ENCODE measurements at regions not wholly inside any gene's neighbourhood (a gene's known extent, or its start where the extent isn't known, plus 50 kb on each side); places are given as distances from the start of the nearest gene placed in this dataset.
A peak's percentile ranks its signal among the peaks of the same experiment; 100 is the strongest.

DNA sequence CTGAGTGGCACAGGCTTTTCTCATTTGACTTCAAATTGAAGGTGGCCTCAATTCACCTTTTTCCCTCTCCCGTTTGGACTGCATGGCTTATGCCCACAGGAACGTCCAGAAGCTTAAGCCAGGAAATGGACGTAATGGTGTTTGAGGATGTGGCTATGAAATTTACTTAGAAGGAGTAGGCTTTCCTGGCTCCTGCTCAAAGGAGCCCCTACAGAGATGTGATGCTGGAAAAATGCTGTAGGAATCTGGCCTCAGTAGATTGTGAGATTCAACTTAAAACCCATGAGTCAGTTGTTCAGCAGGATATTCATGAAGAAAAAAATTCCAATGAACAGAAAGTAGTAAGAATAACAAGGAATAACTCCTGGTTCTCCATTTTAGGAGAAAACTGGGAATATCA lies 129.0 kb downstream of the ICOS start:
- Histone ChIP-seq H3K4me1 (ENCODE audit: insufficient read depth, low read length) (no peaks in the 10 kb centered on the region), H3K9ac (ENCODE audit: low read length) (no peak overlapping the region), H3K36me3 (ENCODE audit: insufficient read depth, low read length) (no peaks in the 10 kb centered on the region), H3K79me2 (ENCODE audit: insufficient read depth, low read length) (no peaks in the 10 kb centered on the region), H3K27ac (ENCODE audit: low read depth, low read length) (no peak overlapping the region), H3K4me3 (ENCODE audit: insufficient read depth, low read depth, low read length) (no peak overlapping the region), H2AFZ (ENCODE audit: low read depth, low read length) (no peak overlapping the region), H4K20me1 (ENCODE audit: insufficient read depth, low read length) (no peaks in the 10 kb centered on the region), H3K9me3 (ENCODE audit: insufficient read depth, low read depth, low read length) (no peaks in the 10 kb centered on the region), H3K27me3 (ENCODE audit: insufficient read depth, low read length) (peaks cover 4% of the 10 kb centered on the region), H3K4me2 (ENCODE audit: low read length) (no peak overlapping the region)
- Mint-ChIP-seq H3K9me3 (ENCODE audit: unreplicated experiment) (peaks cover 2% of the 10 kb centered on the region), H3K36me3 (ENCODE audit: low read depth, unreplicated experiment) (no peaks in the 10 kb centered on the region), H3K4me3 (ENCODE audit: unreplicated experiment) (no peak overlapping the region), H3K4me1 (ENCODE audit: low read depth, unreplicated experiment) (peaks cover 4% of the 10 kb centered on the region), H3K27ac (ENCODE audit: unreplicated experiment) (no peak overlapping the region), H3K27me3 (ENCODE audit: low read depth, unreplicated experiment) (peaks cover 3% of the 10 kb centered on the region)
- DNase-seq (ENCODE audit: low read depth): peak; percentile 90
- FAIRE-seq: no peak
- TF ChIP-seq EZH2 (IDR thresholded peaks at IDR 0.05; ENCODE audit: insufficient read depth, low read length): no peak
- TF ChIP-seq CTCF (IDR thresholded peaks at IDR 0.05; ENCODE audit: insufficient read depth, low read depth, low read length): no peak

DNA sequence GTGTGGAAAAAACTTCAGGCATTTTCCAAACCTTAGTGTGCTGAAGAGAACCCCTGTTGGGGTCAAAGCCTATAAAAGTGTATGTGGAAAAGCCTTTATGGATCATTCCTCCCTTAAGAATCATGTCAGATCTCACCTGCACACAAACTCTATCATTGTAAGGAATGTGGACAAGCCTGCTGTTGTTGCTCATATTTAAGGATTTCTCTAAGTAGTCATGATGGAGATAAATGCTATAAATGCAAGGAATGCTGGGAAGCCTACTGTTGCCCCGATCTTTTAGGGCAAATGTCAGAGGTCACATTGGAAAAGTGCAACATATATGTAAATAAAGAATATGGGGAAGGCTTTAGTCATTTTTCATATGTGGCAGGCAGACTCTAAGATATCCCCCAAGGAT lies 129.5 kb downstream of the ICOS start:
- H3K4me3 ChIP-seq (ENCODE audit: insufficient read depth, low read depth, low read length): no peak overlapping the region
- H3K79me2 ChIP-seq (ENCODE audit: insufficient read depth, low read length): no peaks in the 10 kb centered on the region
- DNase-seq (ENCODE audit: low read depth) (no peak), FAIRE-seq (no peak)
- H2AFZ ChIP-seq (ENCODE audit: low read depth, low read length): no peak overlapping the region
- Mint-ChIP-seq H3K9me3 (ENCODE audit: unreplicated experiment) (peaks cover 2% of the 10 kb centered on the region), H3K4me1 (ENCODE audit: low read depth, unreplicated experiment) (peaks cover 4% of the 10 kb centered on the region), H3K27me3 (ENCODE audit: low read depth, unreplicated experiment) (peaks cover 3% of the 10 kb centered on the region), H3K4me3 (ENCODE audit: unreplicated experiment) (no peak overlapping the region), H3K27ac (ENCODE audit: unreplicated experiment) (no peak overlapping the region), H3K36me3 (ENCODE audit: low read depth, unreplicated experiment) (no peaks in the 10 kb centered on the region)
- H3K4me2 ChIP-seq (ENCODE audit: low read length): no peak overlapping the region
- TF ChIP-seq EZH2 (IDR thresholded peaks at IDR 0.05; ENCODE audit: insufficient read depth, low read length) (no peak), CTCF (IDR thresholded peaks at IDR 0.05; ENCODE audit: insufficient read depth, low read depth, low read length) (no peak)
- H3K36me3 ChIP-seq (ENCODE audit: insufficient read depth, low read length): no peaks in the 10 kb centered on the region
- no peak overlapping the region for H3K27ac ChIP-seq (ENCODE audit: low read depth, low read length)
- no peaks in the 10 kb centered on the region for H4K20me1 ChIP-seq (ENCODE audit: insufficient read depth, low read length)
- no peak overlapping the region for H3K9ac ChIP-seq (ENCODE audit: low read length)
- H3K27me3 ChIP-seq (ENCODE audit: insufficient read depth, low read length): peaks cover 2% of the 10 kb centered on the region
- no peaks in the 10 kb centered on the region for H3K4me1 ChIP-seq (ENCODE audit: insufficient read depth, low read length)
- no peaks in the 10 kb centered on the region for H3K9me3 ChIP-seq (ENCODE audit: insufficient read depth, low read depth, low read length)

GRCh38 chr2:204069804-204070203 lies 133.2 kb downstream of the ICOS start:
- Histone ChIP-seq H4K20me1 (ENCODE audit: insufficient read depth, low read length) (no peaks in the 10 kb centered on the region), H3K27me3 (ENCODE audit: insufficient read depth, low read length) (no peaks in the 10 kb centered on the region), H3K4me1 (ENCODE audit: insufficient read depth, low read length) (no peaks in the 10 kb centered on the region), H3K4me2 (ENCODE audit: low read length) (no peak overlapping the region), H3K36me3 (ENCODE audit: insufficient read depth, low read length) (no peaks in the 10 kb centered on the region), H3K4me3 (ENCODE audit: insufficient read depth, low read depth, low read length) (no peak overlapping the region), H3K9ac (ENCODE audit: low read length) (no peak overlapping the region), H3K79me2 (ENCODE audit: insufficient read depth, low read length) (no peaks in the 10 kb centered on the region), H3K9me3 (ENCODE audit: insufficient read depth, low read depth, low read length) (no peaks in the 10 kb centered on the region), H2AFZ (ENCODE audit: low read depth, low read length) (no peak overlapping the region), H3K27ac (ENCODE audit: low read depth, low read length) (no peak overlapping the region)
- DNase-seq (ENCODE audit: low read depth) (no peak), FAIRE-seq (no peak)
- Mint-ChIP-seq H3K9me3 (ENCODE audit: unreplicated experiment) (peaks cover 2% of the 10 kb centered on the region), H3K4me3 (ENCODE audit: unreplicated experiment) (no peak overlapping the region), H3K27ac (ENCODE audit: unreplicated experiment) (no peak overlapping the region), H3K36me3 (ENCODE audit: low read depth, unreplicated experiment) (no peaks in the 10 kb centered on the region), H3K27me3 (ENCODE audit: low read depth, unreplicated experiment) (peaks cover 3% of the 10 kb centered on the region), H3K4me1 (ENCODE audit: low read depth, unreplicated experiment) (peaks cover 12% of the 10 kb centered on the region)
- no peak for TF ChIP-seq CTCF (IDR thresholded peaks at IDR 0.05; ENCODE audit: insufficient read depth, low read depth, low read length)
- no peak for TF ChIP-seq EZH2 (IDR thresholded peaks at IDR 0.05; ENCODE audit: insufficient read depth, low read length)
